H9 (cell line): ENCODE measurements at regions not wholly inside any gene's neighbourhood (a gene's known extent, or its start where the extent isn't known, plus 50 kb on each side); places are given as distances from the start of the nearest gene placed in this dataset.

Experiments
- DNase-seq: peaks from one replicate; pipeline ENCODE4 v3.0.0-alpha.2; 2017
- H2AFZ ChIP-seq: one replicate; pipeline ENCODE4 v1.6.1; 2013; ENCODE audit warnings: mild to moderate bottlenecking, low read length, control low read depth, moderate library complexity
- H2AK5ac ChIP-seq: 2 replicates; pipeline ENCODE4 v1.6.1; 2013; ENCODE audit warnings: low read length, control low read depth, mixed read lengths; ENCODE audit not compliant: insufficient read length
- H2BK120ac ChIP-seq: one replicate; pipeline ENCODE4 v1.6.1; 2013; ENCODE audit warnings: low read depth, mild to moderate bottlenecking, low read length, control low read depth, inconsistent platforms; ENCODE audit not compliant: poor library complexity, severe bottlenecking
- H2BK12ac ChIP-seq: 2 replicates; pipeline ENCODE4 v1.6.1; 2013; ENCODE audit warnings: low read length, control low read depth, mixed read lengths, low read depth; ENCODE audit not compliant: insufficient read length
- H2BK15ac ChIP-seq: 2 replicates; pipeline ENCODE4 v1.6.1; 2013; ENCODE audit warnings: low read depth, low read length, control low read depth
- H2BK20ac ChIP-seq: one replicate; pipeline ENCODE4 v1.6.1; 2013; ENCODE audit warnings: low read depth, mild to moderate bottlenecking, low read length, control low read depth, inconsistent platforms; ENCODE audit not compliant: poor library complexity, severe bottlenecking
- H2BK5ac ChIP-seq: 2 replicates; pipeline ENCODE4 v1.6.1; 2013; ENCODE audit warnings: low read length, control low read depth, mixed read lengths; ENCODE audit not compliant: insufficient read length
- H3K14ac ChIP-seq: 2 replicates; pipeline ENCODE4 v1.6.1; 2013; ENCODE audit warnings: low read length, control low read depth; ENCODE audit not compliant: insufficient read depth
- H3K18ac ChIP-seq: 2 replicates; pipeline ENCODE4 v1.6.1; 2013; ENCODE audit warnings: low read depth, mild to moderate bottlenecking, mixed read lengths, low read length, control low read depth; ENCODE audit not compliant: insufficient read length
- H3K23ac ChIP-seq: 2 replicates; pipeline ENCODE4 v1.6.1; 2013; ENCODE audit warnings: low read length, control low read depth, mixed read lengths, low read depth; ENCODE audit not compliant: insufficient read length
- H3K23me2 ChIP-seq: 2 replicates; pipeline ENCODE4 v1.6.1; 2013; ENCODE audit warnings: low read depth, mild to moderate bottlenecking, mixed read lengths, low read length, control low read depth; ENCODE audit not compliant: insufficient read length, poor library complexity, severe bottlenecking
- H3K27ac ChIP-seq: 2 replicates; pipeline ENCODE4 v1.5.1; 2013; ENCODE audit warnings: low read length, control low read depth, mixed read lengths, low read depth; ENCODE audit not compliant: insufficient read length
- H3K27me3 ChIP-seq: 2 replicates; pipeline ENCODE4 v1.6.1; 2013; ENCODE audit warnings: low read length, control low read depth, inconsistent platforms; ENCODE audit not compliant: insufficient read depth
- H3K4ac ChIP-seq: 2 replicates; pipeline ENCODE4 v1.6.1; 2013; ENCODE audit warnings: low read depth, mild to moderate bottlenecking, control low read depth, inconsistent platforms, low read length, moderate library complexity
- H3K4me1 ChIP-seq: 2 replicates; pipeline ENCODE4 v1.6.1; 2013; ENCODE audit warnings: low read length, control low read depth, inconsistent platforms; ENCODE audit not compliant: insufficient read depth
- H3K4me2 ChIP-seq: 2 replicates; pipeline ENCODE4 v1.6.1; 2013; ENCODE audit warnings: low read length, control low read depth, mixed read lengths; ENCODE audit not compliant: insufficient read length, insufficient read depth
- H3K56ac ChIP-seq: 2 replicates; pipeline ENCODE4 v1.6.1; 2013; ENCODE audit warnings: low read depth, mild to moderate bottlenecking, mixed read lengths, low read length, control low read depth; ENCODE audit not compliant: insufficient read length
- H3K79me1 ChIP-seq: 2 replicates; pipeline ENCODE4 v1.6.1; 2013; ENCODE audit warnings: low read depth, mild to moderate bottlenecking, moderate library complexity, low read length, control low read depth, inconsistent platforms; ENCODE audit not compliant: insufficient read depth, poor library complexity, severe bottlenecking
- H3K79me2 ChIP-seq: 2 replicates; pipeline ENCODE4 v1.6.1; 2013; ENCODE audit warnings: low read length, control low read depth, inconsistent platforms; ENCODE audit not compliant: insufficient read depth
- H3K9ac ChIP-seq: 2 replicates; pipeline ENCODE4 v1.6.1; 2013; ENCODE audit warnings: low read length, control low read depth, mixed read lengths; ENCODE audit not compliant: insufficient read length; ENCODE audit errors: extremely low read depth
- H3K9me3 ChIP-seq: one replicate; pipeline ENCODE4 v1.6.1; 2013; ENCODE audit warnings: low read depth, low read length, inconsistent platforms; ENCODE audit not compliant: control insufficient read depth
- H3T11ph ChIP-seq: one replicate; pipeline ENCODE4 v1.6.1; 2013; ENCODE audit warnings: mild to moderate bottlenecking, low read length, control low read depth, inconsistent platforms
- H4K20me1 ChIP-seq: one replicate; pipeline ENCODE4 v1.6.1; 2013; ENCODE audit not compliant: control insufficient read depth, insufficient read length, insufficient read depth
- H4K5ac ChIP-seq: 2 replicates; pipeline ENCODE4 v1.6.1; 2013; ENCODE audit warnings: low read depth, mild to moderate bottlenecking, mixed read lengths, low read length, control low read depth; ENCODE audit not compliant: insufficient read length
- H4K8ac ChIP-seq: replicated peaks from 2 replicates; pipeline ENCODE4 v1.6.1; 2013; ENCODE audit warnings: low read length, control low read depth, mixed read lengths, low read depth; ENCODE audit not compliant: insufficient read length
- H4K91ac ChIP-seq: 2 replicates; pipeline ENCODE4 v1.6.1; 2013; ENCODE audit warnings: low read depth, mild to moderate bottlenecking, moderate library complexity, mixed read lengths, low read length, control low read depth; ENCODE audit not compliant: insufficient read length
- H3K27ac Mint-ChIP-seq, 3 experiments: 2 replicates in 2 of 3; 3 replicates in 1 of 3; pipeline ENCODE4 v1.8.0; 2020 to 2021; ENCODE audit warnings: mixed read lengths in 3 of 3, mild to moderate bottlenecking in 1 of 3, moderate library complexity in 1 of 3
- H3K27me3 Mint-ChIP-seq: 2 replicates; pipeline ENCODE4 v1.8.0; 2021; ENCODE audit warnings: low read depth, mild to moderate bottlenecking, moderate library complexity, mixed read lengths
- H3K36me3 Mint-ChIP-seq, 3 experiments: 2 replicates in 2 of 3; 3 replicates in 1 of 3; pipeline ENCODE4 v1.8.0; 2020 to 2021; ENCODE audit warnings: low read depth in 3 of 3, mixed read lengths in 3 of 3; ENCODE audit not compliant: insufficient read depth in 1 of 3
- H3K4me1 Mint-ChIP-seq, 2 experiments: 2 replicates each; pipeline ENCODE4 v1.8.0; 2020; ENCODE audit warnings: mixed read lengths in 2 of 2
- H3K4me3 Mint-ChIP-seq, 2 experiments: 2 replicates in 1 of 2; 3 replicates in 1 of 2; pipeline ENCODE4 v1.8.0; 2020 to 2021; ENCODE audit warnings: mild to moderate bottlenecking in 2 of 2, mixed read lengths in 2 of 2, moderate library complexity in 1 of 2
- H3K9me3 Mint-ChIP-seq, 2 experiments: 2 replicates in 1 of 2; 3 replicates in 1 of 2; pipeline ENCODE4 v1.8.0; 2020; ENCODE audit warnings: mild to moderate bottlenecking in 2 of 2, mixed read lengths in 2 of 2, moderate library complexity in 1 of 2
- WGBS: extraction: QIAGEN DNeasy Blood & Tissue Kit; methylation state at CpG from one replicate; pipeline ENCODE4 v1.1.7; 2013; ENCODE audit warnings: missing lambda C conversion rate, low lambda C conversion rate, mixed read lengths; ENCODE audit not compliant: insufficient read length; ENCODE audit errors: extremely low coverage; 5-methylcytosine and 5-hydroxymethylcytosine counted together
- TF ChIP-seq, protein P1 (sequence below): fragments of 200-600 bp; sonication (generic); conservative IDR thresholded peaks from 3 replicates; pipeline ENCODE4 v1.8.0; 2021; ENCODE audit warnings: antibody characterized with exemption, mild to moderate bottlenecking

DNA sequence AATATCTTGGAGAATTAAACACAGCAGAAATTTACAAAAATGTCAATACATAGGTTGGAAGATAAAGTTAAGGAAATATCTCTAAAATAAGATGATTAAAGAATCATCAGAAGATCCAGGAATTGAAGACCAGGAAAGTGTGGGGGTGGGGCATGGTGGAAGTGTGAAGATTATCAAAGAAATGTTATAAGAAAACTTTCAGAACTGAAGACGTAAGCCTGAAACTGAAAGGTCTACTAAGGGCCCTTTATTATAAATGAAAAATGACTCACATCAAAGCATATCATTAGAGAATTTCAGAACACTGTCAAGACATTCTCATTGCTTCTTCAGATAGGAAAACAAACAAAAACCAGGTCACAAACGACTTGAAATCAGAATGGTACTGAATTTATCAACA is 92.4 kb upstream of the DPT start:
- H3K56ac ChIP-seq: no peak overlapping the region
- H4K8ac ChIP-seq: no peak overlapping the region
- H2BK20ac ChIP-seq: no peak overlapping the region
- H2BK5ac ChIP-seq: no peak overlapping the region
- WGBS: no CpG with 5 or more reads among the region's 2 CpGs
- H4K20me1 ChIP-seq: no peaks in the 10 kb centered on the region
- H3K9ac ChIP-seq: no peak overlapping the region
- H2BK120ac ChIP-seq: no peak overlapping the region
- H3K27ac Mint-ChIP-seq: no peak overlapping the region; a peak in 1 of 7 replicates
- H2AK5ac ChIP-seq: no peak overlapping the region
- no peak overlapping the region for H3K18ac ChIP-seq
- no peaks in the 10 kb centered on the region for H3K4me1 ChIP-seq
- H3K4ac ChIP-seq: no peak overlapping the region
- no peak overlapping the region for H3K4me2 ChIP-seq
- H4K91ac ChIP-seq: no peak overlapping the region
- no peak overlapping the region for H3T11ph ChIP-seq
- H3K36me3 Mint-ChIP-seq: peaks cover 0 to 4% (median 0%) of the 10 kb centered on the region in 3 experiments; a peak in 1 of 7 replicates
- no peak for DNase-seq
- H3K9me3 ChIP-seq: no peaks in the 10 kb centered on the region
- H3K23me2 ChIP-seq: no peaks in the 10 kb centered on the region
- no peak overlapping the region for H2BK15ac ChIP-seq
- H3K23ac ChIP-seq: no peak overlapping the region
- no peaks in the 10 kb centered on the region; the same call in 1 of the 2 replicates for H3K27me3 Mint-ChIP-seq
- TF ChIP-seq, protein P1, sequence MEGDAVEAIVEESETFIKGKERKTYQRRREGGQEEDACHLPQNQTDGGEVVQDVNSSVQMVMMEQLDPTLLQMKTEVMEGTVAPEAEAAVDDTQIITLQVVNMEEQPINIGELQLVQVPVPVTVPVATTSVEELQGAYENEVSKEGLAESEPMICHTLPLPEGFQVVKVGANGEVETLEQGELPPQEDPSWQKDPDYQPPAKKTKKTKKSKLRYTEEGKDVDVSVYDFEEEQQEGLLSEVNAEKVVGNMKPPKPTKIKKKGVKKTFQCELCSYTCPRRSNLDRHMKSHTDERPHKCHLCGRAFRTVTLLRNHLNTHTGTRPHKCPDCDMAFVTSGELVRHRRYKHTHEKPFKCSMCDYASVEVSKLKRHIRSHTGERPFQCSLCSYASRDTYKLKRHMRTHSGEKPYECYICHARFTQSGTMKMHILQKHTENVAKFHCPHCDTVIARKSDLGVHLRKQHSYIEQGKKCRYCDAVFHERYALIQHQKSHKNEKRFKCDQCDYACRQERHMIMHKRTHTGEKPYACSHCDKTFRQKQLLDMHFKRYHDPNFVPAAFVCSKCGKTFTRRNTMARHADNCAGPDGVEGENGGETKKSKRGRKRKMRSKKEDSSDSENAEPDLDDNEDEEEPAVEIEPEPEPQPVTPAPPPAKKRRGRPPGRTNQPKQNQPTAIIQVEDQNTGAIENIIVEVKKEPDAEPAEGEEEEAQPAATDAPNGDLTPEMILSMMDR: no peak
- H3K4me1 Mint-ChIP-seq: peaks cover 2 to 3% of the 10 kb centered on the region in 2 experiments; a peak in 2 of 4 replicates
- no peak overlapping the region for H2AFZ ChIP-seq
- H4K5ac ChIP-seq: no peak overlapping the region
- H3K9me3 Mint-ChIP-seq: peaks cover 0 to 3% of the 10 kb centered on the region in 2 experiments; a peak in 2 of 5 replicates
- no peak overlapping the region for H2BK12ac ChIP-seq
- H3K79me1 ChIP-seq: no peaks in the 10 kb centered on the region
- no peaks in the 10 kb centered on the region for H3K27me3 ChIP-seq
- no peak overlapping the region for H3K27ac ChIP-seq
- H3K14ac ChIP-seq: no peak overlapping the region
- no peaks in the 10 kb centered on the region for H3K79me2 ChIP-seq
- H3K4me3 Mint-ChIP-seq: no peak overlapping the region
